H9 (cell line): ENCODE measurements at regions not wholly inside any gene's neighbourhood (a gene's known extent, or its start where the extent isn't known, plus 50 kb on each side); places are given as distances from the start of the nearest gene placed in this dataset.

Experiments used
- DNase-seq: peaks from one replicate; pipeline ENCODE4 v3.0.0-alpha.2; 2017
- H2AFZ ChIP-seq: one replicate; pipeline ENCODE4 v1.6.1; 2013; ENCODE audit warnings: mild to moderate bottlenecking, low read length, control low read depth, moderate library complexity
- H2AK5ac ChIP-seq: 2 replicates; pipeline ENCODE4 v1.6.1; 2013; ENCODE audit warnings: low read length, control low read depth, mixed read lengths; ENCODE audit not compliant: insufficient read length
- H2BK120ac ChIP-seq: one replicate; pipeline ENCODE4 v1.6.1; 2013; ENCODE audit warnings: low read depth, mild to moderate bottlenecking, low read length, control low read depth, inconsistent platforms; ENCODE audit not compliant: poor library complexity, severe bottlenecking
- H2BK12ac ChIP-seq: 2 replicates; pipeline ENCODE4 v1.6.1; 2013; ENCODE audit warnings: low read length, control low read depth, mixed read lengths, low read depth; ENCODE audit not compliant: insufficient read length
- H2BK15ac ChIP-seq: 2 replicates; pipeline ENCODE4 v1.6.1; 2013; ENCODE audit warnings: low read depth, low read length, control low read depth
- H2BK20ac ChIP-seq: one replicate; pipeline ENCODE4 v1.6.1; 2013; ENCODE audit warnings: low read depth, mild to moderate bottlenecking, low read length, control low read depth, inconsistent platforms; ENCODE audit not compliant: poor library complexity, severe bottlenecking
- H2BK5ac ChIP-seq: 2 replicates; pipeline ENCODE4 v1.6.1; 2013; ENCODE audit warnings: low read length, control low read depth, mixed read lengths; ENCODE audit not compliant: insufficient read length
- H3K14ac ChIP-seq: 2 replicates; pipeline ENCODE4 v1.6.1; 2013; ENCODE audit warnings: low read length, control low read depth; ENCODE audit not compliant: insufficient read depth
- H3K18ac ChIP-seq: 2 replicates; pipeline ENCODE4 v1.6.1; 2013; ENCODE audit warnings: low read depth, mild to moderate bottlenecking, mixed read lengths, low read length, control low read depth; ENCODE audit not compliant: insufficient read length
- H3K23ac ChIP-seq: 2 replicates; pipeline ENCODE4 v1.6.1; 2013; ENCODE audit warnings: low read length, control low read depth, mixed read lengths, low read depth; ENCODE audit not compliant: insufficient read length
- H3K23me2 ChIP-seq: 2 replicates; pipeline ENCODE4 v1.6.1; 2013; ENCODE audit warnings: low read depth, mild to moderate bottlenecking, mixed read lengths, low read length, control low read depth; ENCODE audit not compliant: insufficient read length, poor library complexity, severe bottlenecking
- H3K27ac ChIP-seq: 2 replicates; pipeline ENCODE4 v1.5.1; 2013; ENCODE audit warnings: low read length, control low read depth, mixed read lengths, low read depth; ENCODE audit not compliant: insufficient read length
- H3K27me3 ChIP-seq: 2 replicates; pipeline ENCODE4 v1.6.1; 2013; ENCODE audit warnings: low read length, control low read depth, inconsistent platforms; ENCODE audit not compliant: insufficient read depth
- H3K4ac ChIP-seq: 2 replicates; pipeline ENCODE4 v1.6.1; 2013; ENCODE audit warnings: low read depth, mild to moderate bottlenecking, control low read depth, inconsistent platforms, low read length, moderate library complexity
- H3K4me1 ChIP-seq: 2 replicates; pipeline ENCODE4 v1.6.1; 2013; ENCODE audit warnings: low read length, control low read depth, inconsistent platforms; ENCODE audit not compliant: insufficient read depth
- H3K4me2 ChIP-seq: 2 replicates; pipeline ENCODE4 v1.6.1; 2013; ENCODE audit warnings: low read length, control low read depth, mixed read lengths; ENCODE audit not compliant: insufficient read length, insufficient read depth
- H3K56ac ChIP-seq: 2 replicates; pipeline ENCODE4 v1.6.1; 2013; ENCODE audit warnings: low read depth, mild to moderate bottlenecking, mixed read lengths, low read length, control low read depth; ENCODE audit not compliant: insufficient read length
- H3K79me1 ChIP-seq: 2 replicates; pipeline ENCODE4 v1.6.1; 2013; ENCODE audit warnings: low read depth, mild to moderate bottlenecking, moderate library complexity, low read length, control low read depth, inconsistent platforms; ENCODE audit not compliant: insufficient read depth, poor library complexity, severe bottlenecking
- H3K79me2 ChIP-seq: 2 replicates; pipeline ENCODE4 v1.6.1; 2013; ENCODE audit warnings: low read length, control low read depth, inconsistent platforms; ENCODE audit not compliant: insufficient read depth
- H3K9ac ChIP-seq: 2 replicates; pipeline ENCODE4 v1.6.1; 2013; ENCODE audit warnings: low read length, control low read depth, mixed read lengths; ENCODE audit not compliant: insufficient read length; ENCODE audit errors: extremely low read depth
- H3K9me3 ChIP-seq: one replicate; pipeline ENCODE4 v1.6.1; 2013; ENCODE audit warnings: low read depth, low read length, inconsistent platforms; ENCODE audit not compliant: control insufficient read depth
- H3T11ph ChIP-seq: one replicate; pipeline ENCODE4 v1.6.1; 2013; ENCODE audit warnings: mild to moderate bottlenecking, low read length, control low read depth, inconsistent platforms
- H4K20me1 ChIP-seq: one replicate; pipeline ENCODE4 v1.6.1; 2013; ENCODE audit not compliant: control insufficient read depth, insufficient read length, insufficient read depth
- H4K5ac ChIP-seq: 2 replicates; pipeline ENCODE4 v1.6.1; 2013; ENCODE audit warnings: low read depth, mild to moderate bottlenecking, mixed read lengths, low read length, control low read depth; ENCODE audit not compliant: insufficient read length
- H4K8ac ChIP-seq: replicated peaks from 2 replicates; pipeline ENCODE4 v1.6.1; 2013; ENCODE audit warnings: low read length, control low read depth, mixed read lengths, low read depth; ENCODE audit not compliant: insufficient read length
- H4K91ac ChIP-seq: 2 replicates; pipeline ENCODE4 v1.6.1; 2013; ENCODE audit warnings: low read depth, mild to moderate bottlenecking, moderate library complexity, mixed read lengths, low read length, control low read depth; ENCODE audit not compliant: insufficient read length
- H3K27ac Mint-ChIP-seq, 3 experiments: 2 replicates in 2 of 3; 3 replicates in 1 of 3; pipeline ENCODE4 v1.8.0; 2020 to 2021; ENCODE audit warnings: mixed read lengths in 3 of 3, mild to moderate bottlenecking in 1 of 3, moderate library complexity in 1 of 3
- H3K27me3 Mint-ChIP-seq: 2 replicates; pipeline ENCODE4 v1.8.0; 2021; ENCODE audit warnings: low read depth, mild to moderate bottlenecking, moderate library complexity, mixed read lengths
- H3K36me3 Mint-ChIP-seq, 3 experiments: 2 replicates in 2 of 3; 3 replicates in 1 of 3; pipeline ENCODE4 v1.8.0; 2020 to 2021; ENCODE audit warnings: low read depth in 3 of 3, mixed read lengths in 3 of 3; ENCODE audit not compliant: insufficient read depth in 1 of 3
- H3K4me1 Mint-ChIP-seq, 2 experiments: 2 replicates each; pipeline ENCODE4 v1.8.0; 2020; ENCODE audit warnings: mixed read lengths in 2 of 2
- H3K4me3 Mint-ChIP-seq, 2 experiments: 2 replicates in 1 of 2; 3 replicates in 1 of 2; pipeline ENCODE4 v1.8.0; 2020 to 2021; ENCODE audit warnings: mild to moderate bottlenecking in 2 of 2, mixed read lengths in 2 of 2, moderate library complexity in 1 of 2
- H3K9me3 Mint-ChIP-seq, 2 experiments: 2 replicates in 1 of 2; 3 replicates in 1 of 2; pipeline ENCODE4 v1.8.0; 2020; ENCODE audit warnings: mild to moderate bottlenecking in 2 of 2, mixed read lengths in 2 of 2, moderate library complexity in 1 of 2
- CTCF ChIP-seq: fragments of 200-600 bp; sonication (generic); conservative IDR thresholded peaks from 3 replicates; pipeline ENCODE4 v1.8.0; 2021; ENCODE audit warnings: antibody characterized with exemption, mild to moderate bottlenecking
- WGBS: extraction: QIAGEN DNeasy Blood & Tissue Kit; methylation state at CpG from one replicate; pipeline ENCODE4 v1.1.7; 2013; ENCODE audit warnings: missing lambda C conversion rate, low lambda C conversion rate, mixed read lengths; ENCODE audit not compliant: insufficient read length; ENCODE audit errors: extremely low coverage; 5-methylcytosine and 5-hydroxymethylcytosine counted together

- no peak overlapping the region for H2BK5ac ChIP-seq
- no peaks in the 10 kb centered on the region for H3K27me3 ChIP-seq
- no peak overlapping the region for H4K91ac ChIP-seq
- H3K23ac ChIP-seq, result no peak overlapping the region
- Mint-ChIP-seq H3K4me3 (no peak overlapping the region), H3K4me1 (no peaks in the 10 kb centered on the region), H3K27me3 (no peaks in the 10 kb centered on the region), H3K36me3 (peaks cover 0 to 4% (median 0%) of the 10 kb centered on the region in 3 experiments; a peak in 2 of 7 replicates), H3K27ac (no peak overlapping the region), H3K9me3 (no peaks in the 10 kb centered on the region)
- H2BK15ac ChIP-seq, result no peak overlapping the region
- no peak overlapping the region for H3T11ph ChIP-seq
- H2AFZ ChIP-seq, result no peak overlapping the region
- H3K56ac ChIP-seq, result no peak overlapping the region
- no peaks in the 10 kb centered on the region for H3K9me3 ChIP-seq
- H3K4me1 ChIP-seq, result no peaks in the 10 kb centered on the region
- no peak for TF ChIP-seq CTCF
- H2AK5ac ChIP-seq, result no peak overlapping the region
- H3K18ac ChIP-seq, result no peak overlapping the region
- H3K27ac ChIP-seq, result no peak overlapping the region
- no peaks in the 10 kb centered on the region for H3K79me1 ChIP-seq
- no peak overlapping the region for H3K4ac ChIP-seq
- DNase-seq, result no peak
- H2BK120ac ChIP-seq, result no peak overlapping the region
- no CpG with 5 or more reads among the region's 2 CpGs for WGBS
- no peaks in the 10 kb centered on the region for H4K20me1 ChIP-seq
- no peak overlapping the region for H2BK20ac ChIP-seq
- H4K8ac ChIP-seq, result no peak overlapping the region
- no peaks in the 10 kb centered on the region for H3K23me2 ChIP-seq
- no peaks in the 10 kb centered on the region for H3K79me2 ChIP-seq
- no peak overlapping the region for H3K9ac ChIP-seq
- H3K14ac ChIP-seq, result no peak overlapping the region
- no peak overlapping the region for H4K5ac ChIP-seq
- no peak overlapping the region for H3K4me2 ChIP-seq
- H2BK12ac ChIP-seq, result no peak overlapping the region
Observed at GRCh38 chr18:77439888-77440287, 190.2 kb downstream of the GALR1 start.
